ENCODE measurements at regions not wholly inside any gene's neighbourhood (a gene's known extent, or its start where the extent isn't known, plus 50 kb on each side); places are given as distances from the start of the nearest gene placed in this dataset.

DNA sequence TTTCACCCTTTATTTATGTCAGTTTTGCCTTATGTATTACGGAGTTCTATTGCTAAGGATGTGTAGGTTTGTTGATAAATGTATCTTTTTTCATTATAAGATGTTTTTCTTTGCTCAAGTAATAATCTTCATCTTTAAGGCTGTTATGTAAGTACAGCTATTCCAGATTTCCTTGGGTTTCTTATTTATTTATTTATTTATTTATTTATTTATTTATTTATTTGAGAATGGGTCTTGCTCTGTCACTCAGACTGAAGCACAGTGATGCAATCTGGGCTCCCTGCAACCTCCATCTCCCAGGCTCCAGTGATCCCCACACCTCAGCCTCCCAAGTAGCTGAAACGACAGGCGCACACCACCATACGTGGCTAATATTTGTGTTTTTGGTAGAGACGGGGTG lies 617.0 kb downstream of the SLITRK1 start:
- TF ChIP-seq, protein P1, sequence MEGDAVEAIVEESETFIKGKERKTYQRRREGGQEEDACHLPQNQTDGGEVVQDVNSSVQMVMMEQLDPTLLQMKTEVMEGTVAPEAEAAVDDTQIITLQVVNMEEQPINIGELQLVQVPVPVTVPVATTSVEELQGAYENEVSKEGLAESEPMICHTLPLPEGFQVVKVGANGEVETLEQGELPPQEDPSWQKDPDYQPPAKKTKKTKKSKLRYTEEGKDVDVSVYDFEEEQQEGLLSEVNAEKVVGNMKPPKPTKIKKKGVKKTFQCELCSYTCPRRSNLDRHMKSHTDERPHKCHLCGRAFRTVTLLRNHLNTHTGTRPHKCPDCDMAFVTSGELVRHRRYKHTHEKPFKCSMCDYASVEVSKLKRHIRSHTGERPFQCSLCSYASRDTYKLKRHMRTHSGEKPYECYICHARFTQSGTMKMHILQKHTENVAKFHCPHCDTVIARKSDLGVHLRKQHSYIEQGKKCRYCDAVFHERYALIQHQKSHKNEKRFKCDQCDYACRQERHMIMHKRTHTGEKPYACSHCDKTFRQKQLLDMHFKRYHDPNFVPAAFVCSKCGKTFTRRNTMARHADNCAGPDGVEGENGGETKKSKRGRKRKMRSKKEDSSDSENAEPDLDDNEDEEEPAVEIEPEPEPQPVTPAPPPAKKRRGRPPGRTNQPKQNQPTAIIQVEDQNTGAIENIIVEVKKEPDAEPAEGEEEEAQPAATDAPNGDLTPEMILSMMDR (IDR thresholded peaks at IDR 0.05): no peak
- no peak for TF ChIP-seq POLR2A (IDR thresholded peaks at IDR 0.05)
